ENCODE measurements at regions not wholly inside any gene's neighbourhood (a gene's known extent, or its start where the extent isn't known, plus 50 kb on each side); places are given as distances from the start of the nearest gene placed in this dataset.
"Not testable (repeated sequence)": the region's sequence is repeated elsewhere in the genome, so short reads cannot be mapped to it uniquely, and the experiment has no call there.

DNA sequence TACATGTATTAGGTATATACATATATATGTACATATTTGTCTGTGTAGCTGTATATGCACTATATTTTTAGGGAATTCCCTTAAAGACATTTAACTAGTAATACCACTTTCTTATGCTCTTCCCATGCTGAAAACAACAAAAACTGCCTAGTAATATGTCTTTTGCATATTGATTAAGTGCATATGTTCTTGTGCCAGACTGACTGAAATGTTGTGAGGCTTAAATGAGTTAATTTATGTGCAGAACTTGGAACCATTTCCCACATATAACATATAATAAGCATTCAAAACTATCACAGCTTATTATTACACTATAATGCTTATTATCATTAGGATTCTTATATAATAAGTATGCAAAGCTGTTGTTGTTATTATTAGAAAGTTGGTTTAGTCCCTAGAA lies 318.0 kb upstream of the KCNMB2 start:
- DNase-seq (ENCODE audit: low read depth): no peak
- no peak overlapping the region for H3K4me3 ChIP-seq (ENCODE audit: low read depth, low read length)

DNA sequence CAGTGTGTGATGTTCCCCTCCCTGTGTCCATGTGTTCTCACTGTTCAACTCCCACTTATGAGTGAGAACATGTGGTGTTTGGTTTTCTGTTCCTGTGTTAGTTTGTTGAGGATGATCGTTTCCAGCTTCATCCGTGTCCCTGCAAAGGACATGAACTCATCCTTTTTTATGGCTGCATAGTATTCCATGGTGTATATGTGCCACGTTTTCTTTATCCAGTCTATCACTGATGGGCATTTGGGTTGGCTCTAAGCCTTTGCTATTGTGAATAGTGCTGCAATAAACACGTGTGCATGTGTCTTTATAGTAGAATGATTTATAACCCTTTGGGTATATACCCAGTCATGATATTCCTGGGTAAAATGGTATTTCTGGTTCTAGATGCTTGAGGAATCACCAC lies 316.6 kb upstream of the KCNMB2 start:
- not testable (repeated sequence) for H3K4me3 ChIP-seq (ENCODE audit: low read depth, low read length); DNase-seq (ENCODE audit: low read depth)

More for the DNA sequence above, 318.0 kb upstream of the KCNMB2 start:
- TF ChIP-seq, protein P1, sequence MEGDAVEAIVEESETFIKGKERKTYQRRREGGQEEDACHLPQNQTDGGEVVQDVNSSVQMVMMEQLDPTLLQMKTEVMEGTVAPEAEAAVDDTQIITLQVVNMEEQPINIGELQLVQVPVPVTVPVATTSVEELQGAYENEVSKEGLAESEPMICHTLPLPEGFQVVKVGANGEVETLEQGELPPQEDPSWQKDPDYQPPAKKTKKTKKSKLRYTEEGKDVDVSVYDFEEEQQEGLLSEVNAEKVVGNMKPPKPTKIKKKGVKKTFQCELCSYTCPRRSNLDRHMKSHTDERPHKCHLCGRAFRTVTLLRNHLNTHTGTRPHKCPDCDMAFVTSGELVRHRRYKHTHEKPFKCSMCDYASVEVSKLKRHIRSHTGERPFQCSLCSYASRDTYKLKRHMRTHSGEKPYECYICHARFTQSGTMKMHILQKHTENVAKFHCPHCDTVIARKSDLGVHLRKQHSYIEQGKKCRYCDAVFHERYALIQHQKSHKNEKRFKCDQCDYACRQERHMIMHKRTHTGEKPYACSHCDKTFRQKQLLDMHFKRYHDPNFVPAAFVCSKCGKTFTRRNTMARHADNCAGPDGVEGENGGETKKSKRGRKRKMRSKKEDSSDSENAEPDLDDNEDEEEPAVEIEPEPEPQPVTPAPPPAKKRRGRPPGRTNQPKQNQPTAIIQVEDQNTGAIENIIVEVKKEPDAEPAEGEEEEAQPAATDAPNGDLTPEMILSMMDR (conservative IDR thresholded peaks at IDR 0.05; ENCODE audit: low read depth, low read length): no peak

DNA sequence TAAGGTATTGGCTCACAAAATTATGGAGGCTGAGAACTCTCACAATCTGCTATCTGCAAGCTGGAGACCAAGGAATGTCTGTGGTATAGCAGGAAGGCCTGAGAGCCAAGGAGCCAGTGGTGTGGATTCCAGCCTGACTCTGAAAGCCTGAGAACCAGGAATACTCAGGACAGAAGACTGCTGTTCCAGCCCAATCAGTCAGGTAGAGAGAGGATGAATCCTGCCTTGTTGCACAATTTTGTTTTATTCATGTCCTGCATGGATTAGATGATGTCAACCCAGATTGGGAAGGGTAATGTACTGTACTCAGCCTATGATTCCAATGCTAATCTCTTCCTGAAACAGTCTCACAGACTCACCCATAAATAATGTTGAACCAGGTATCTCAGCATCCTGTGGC lies 312.4 kb upstream of the KCNMB2 start:
- TF ChIP-seq, protein P1 (conservative IDR thresholded peaks at IDR 0.05; ENCODE audit: low read depth, low read length): no peak
- H3K4me3 ChIP-seq (ENCODE audit: low read depth, low read length): no peak overlapping the region
- DNase-seq (ENCODE audit: low read depth): peak; percentile 35

DNA sequence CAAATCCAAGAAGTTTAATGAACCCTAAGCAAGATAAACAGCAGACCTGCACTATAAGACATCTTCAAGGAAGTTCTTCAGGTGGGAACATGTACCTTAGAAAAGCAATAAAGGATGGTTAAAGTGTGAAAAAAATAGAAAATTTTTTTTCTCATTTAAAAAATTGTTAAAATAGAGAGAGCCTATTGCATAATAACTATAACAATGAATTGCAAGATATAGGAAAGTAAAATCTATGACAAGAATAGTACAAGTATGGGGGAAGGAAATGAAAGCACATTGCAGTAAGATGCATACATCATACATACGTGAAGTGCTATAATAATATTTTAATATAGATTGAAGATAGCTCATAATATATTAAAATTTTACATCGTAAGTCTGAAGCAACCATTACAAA lies 310.1 kb upstream of the KCNMB2 start:
- TF ChIP-seq, protein P1 (conservative IDR thresholded peaks at IDR 0.05; ENCODE audit: low read depth, low read length): no peak
- H3K4me3 ChIP-seq (ENCODE audit: low read depth, low read length): no peak overlapping the region
- no peak for DNase-seq (ENCODE audit: low read depth)

DNA sequence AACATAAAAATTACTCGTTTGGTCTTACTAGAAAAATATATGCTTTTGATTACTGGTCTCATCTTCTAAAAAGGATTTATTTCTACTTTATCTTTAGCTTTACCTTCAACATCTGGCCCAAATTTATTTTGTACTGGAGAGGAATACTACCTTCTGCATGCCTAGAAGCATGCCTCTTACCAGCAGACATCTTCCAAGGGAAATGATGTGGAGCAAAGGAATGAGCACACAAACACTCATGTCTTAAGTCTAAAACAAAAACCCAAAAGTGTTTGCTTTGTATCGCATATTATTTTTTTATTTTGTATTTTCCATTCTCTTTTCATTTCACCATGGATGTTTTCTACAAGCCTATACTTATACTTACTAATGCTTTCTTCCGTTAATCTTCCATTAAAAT lies 304.6 kb upstream of the KCNMB2 start:
- TF ChIP-seq, protein P1 (conservative IDR thresholded peaks at IDR 0.05; ENCODE audit: low read depth, low read length): no peak
- no peak for DNase-seq (ENCODE audit: low read depth)
- no peak overlapping the region for H3K4me3 ChIP-seq (ENCODE audit: low read depth, low read length)

DNA sequence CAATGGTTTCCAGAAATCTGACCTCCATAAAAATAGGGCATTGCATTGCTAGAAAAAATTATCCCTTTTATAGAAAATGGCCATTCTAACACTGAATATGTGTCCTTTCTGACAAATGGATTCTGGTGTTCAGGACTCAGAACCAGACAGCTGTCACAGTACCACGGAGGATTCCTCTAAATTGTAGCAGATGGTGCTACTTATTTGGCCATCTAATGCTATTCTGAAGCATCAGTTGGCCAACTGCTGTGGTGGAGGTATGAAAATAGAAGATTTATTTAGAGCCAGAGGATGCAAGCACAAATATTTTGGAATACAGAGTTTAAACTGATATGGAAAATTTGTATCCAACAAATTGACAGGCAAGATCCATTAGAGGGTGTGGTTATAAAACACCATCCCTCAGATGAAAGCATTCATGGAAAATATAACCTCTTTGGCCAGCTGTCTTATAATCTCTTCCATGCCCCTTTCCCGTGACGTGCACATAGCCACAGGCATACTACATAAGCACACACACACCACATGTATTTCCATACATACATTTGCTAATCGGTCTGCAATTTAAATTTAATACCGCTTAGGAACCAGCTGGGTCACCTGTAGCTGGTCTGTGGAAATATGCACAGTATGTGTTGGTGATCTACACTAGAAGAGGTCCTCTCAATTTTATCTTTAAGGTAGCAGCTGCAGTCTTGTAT lies 302.7 kb upstream of the KCNMB2 start:
- no peak for DNase-seq (ENCODE audit: low read depth)
- TF ChIP-seq, protein P1 (conservative IDR thresholded peaks at IDR 0.05; ENCODE audit: low read depth, low read length): no peak
- H3K4me3 ChIP-seq (ENCODE audit: low read depth, low read length): no peak overlapping the region

DNA sequence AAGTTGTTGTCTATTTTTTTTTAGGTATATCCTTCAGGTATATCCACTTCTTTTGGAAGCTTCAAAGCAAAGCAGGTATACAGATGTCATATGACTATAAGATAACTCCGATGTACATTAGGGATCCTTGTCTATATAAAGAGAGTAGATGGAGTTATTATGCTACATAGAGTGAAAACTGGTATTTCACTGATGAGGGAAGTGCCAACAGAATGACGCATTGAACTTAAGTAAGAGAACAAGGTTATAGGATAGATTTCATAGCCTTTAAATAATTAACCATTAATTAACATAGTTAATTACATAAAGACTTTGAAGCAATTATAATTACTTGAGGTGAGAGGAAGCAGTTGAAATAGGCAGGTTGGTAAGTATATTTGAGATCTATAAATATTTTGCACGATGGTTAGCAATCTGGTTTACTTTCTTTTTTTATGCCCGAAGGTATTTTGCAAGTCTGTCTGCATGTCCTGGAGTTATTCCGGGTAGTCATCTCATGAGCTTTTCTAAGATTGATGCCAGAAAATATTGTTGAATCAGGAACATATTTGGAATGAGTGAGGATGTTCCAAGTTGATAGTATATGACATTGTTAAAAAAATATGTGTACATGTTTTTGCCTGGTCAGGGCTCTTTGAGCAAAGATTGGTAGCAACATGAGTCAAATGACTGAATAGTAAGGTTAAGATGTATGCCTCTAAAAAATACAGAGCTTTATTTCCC lies 299.5 kb upstream of the KCNMB2 start:
- no peak overlapping the region for H3K4me3 ChIP-seq (ENCODE audit: low read depth, low read length)
- peak; percentile 87 for DNase-seq (ENCODE audit: low read depth)
- TF ChIP-seq, protein P1 (conservative IDR thresholded peaks at IDR 0.05; ENCODE audit: low read depth, low read length): no peak

Measured in choroid plexus epithelial cell (primary cell).